GM12872 (cell line): ENCODE measurements at regions not wholly inside any gene's neighbourhood (a gene's known extent, or its start where the extent isn't known, plus 50 kb on each side); places are given as distances from the start of the nearest gene placed in this dataset.
A peak's percentile ranks its signal among the peaks of the same experiment; 100 is the strongest.

Experiments used
- TF ChIP-seq, protein P1 (sequence below): IDR thresholded peaks from 3 replicates; pipeline ENCODE4 v1.5.1; 2011; ENCODE audit warnings: low read depth, mild to moderate bottlenecking, low read length, moderate library complexity; ENCODE audit not compliant: insufficient read depth

DNA sequence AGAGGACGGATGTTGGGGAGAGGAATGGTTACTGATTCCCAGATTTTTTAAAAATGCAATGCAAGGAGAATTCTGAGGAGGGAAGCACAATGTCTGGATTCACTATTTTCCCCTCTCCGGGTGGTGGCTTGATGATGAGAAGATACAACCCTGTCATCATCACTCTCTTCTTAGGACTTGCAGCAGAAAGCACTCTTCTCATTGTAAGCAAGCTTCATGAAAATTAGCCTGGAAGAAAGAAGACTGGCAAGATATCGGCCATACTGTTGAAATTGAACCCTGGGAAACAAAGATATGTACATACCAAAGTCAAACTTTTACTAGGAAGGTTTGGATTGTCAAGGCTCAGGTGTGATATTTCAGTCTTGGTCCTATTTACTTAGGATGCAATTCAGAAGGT, 195.7 kb downstream of the EDN1 start:
- TF ChIP-seq, protein P1, sequence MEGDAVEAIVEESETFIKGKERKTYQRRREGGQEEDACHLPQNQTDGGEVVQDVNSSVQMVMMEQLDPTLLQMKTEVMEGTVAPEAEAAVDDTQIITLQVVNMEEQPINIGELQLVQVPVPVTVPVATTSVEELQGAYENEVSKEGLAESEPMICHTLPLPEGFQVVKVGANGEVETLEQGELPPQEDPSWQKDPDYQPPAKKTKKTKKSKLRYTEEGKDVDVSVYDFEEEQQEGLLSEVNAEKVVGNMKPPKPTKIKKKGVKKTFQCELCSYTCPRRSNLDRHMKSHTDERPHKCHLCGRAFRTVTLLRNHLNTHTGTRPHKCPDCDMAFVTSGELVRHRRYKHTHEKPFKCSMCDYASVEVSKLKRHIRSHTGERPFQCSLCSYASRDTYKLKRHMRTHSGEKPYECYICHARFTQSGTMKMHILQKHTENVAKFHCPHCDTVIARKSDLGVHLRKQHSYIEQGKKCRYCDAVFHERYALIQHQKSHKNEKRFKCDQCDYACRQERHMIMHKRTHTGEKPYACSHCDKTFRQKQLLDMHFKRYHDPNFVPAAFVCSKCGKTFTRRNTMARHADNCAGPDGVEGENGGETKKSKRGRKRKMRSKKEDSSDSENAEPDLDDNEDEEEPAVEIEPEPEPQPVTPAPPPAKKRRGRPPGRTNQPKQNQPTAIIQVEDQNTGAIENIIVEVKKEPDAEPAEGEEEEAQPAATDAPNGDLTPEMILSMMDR: no peak

DNA sequence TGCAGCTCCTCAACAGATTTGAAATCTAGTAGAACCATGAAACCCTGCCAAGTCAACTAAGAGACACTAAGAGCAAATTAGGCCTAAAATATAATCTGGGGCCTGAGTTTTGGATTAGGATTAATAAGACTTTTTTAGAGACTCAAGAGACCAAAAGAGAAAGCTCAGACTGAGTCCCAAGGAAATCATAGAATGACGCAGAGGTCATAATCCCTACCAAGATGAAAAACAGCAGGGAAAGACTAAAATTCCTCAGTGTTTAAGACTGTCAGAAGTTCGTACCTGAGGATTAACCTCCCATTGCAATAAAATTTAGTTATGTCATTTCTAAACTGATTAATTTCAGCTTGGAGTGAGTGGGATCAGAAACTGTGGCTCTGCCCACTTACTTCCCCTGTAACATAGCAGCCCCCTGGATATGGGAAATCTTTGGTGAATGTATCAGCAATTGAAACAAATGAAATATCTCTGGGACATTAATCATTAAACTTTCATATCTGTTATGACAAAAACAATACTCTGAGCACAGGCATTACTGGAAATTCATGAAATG, 200.3 kb downstream of the EDN1 start:
- TF ChIP-seq, protein P1: no peak

DNA sequence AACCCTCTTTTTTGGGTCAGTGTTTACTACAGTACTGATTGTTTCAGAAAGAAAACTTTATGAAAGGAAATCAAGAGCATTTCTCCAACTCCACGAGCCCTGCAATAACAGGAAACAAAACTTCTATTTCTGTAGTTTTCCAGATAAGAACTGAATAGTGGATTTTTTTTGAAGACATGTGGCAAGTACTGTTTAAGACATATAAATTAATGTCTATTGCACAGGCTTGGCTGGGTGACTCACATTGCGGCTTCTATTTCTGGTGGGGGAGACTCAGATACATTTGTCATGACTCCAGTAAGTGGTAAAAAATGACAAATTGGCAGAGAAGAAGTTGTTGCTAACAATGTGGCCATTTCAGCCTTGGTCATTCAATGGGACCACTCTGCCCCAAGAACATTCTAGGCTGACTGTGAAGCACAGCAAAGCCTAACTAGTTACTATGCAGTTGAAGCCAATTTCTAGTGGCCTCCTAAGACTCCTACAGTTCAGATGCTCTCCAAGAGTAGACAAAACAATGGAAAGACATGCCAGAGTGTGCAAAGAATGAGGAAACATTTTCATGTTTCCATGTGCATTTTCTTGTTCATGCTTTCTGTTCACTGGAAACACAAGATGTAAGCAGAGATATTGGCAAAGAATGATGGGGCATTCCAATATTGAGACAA, 200.9 kb downstream of the EDN1 start:
- TF ChIP-seq, protein P1: no peak

DNA sequence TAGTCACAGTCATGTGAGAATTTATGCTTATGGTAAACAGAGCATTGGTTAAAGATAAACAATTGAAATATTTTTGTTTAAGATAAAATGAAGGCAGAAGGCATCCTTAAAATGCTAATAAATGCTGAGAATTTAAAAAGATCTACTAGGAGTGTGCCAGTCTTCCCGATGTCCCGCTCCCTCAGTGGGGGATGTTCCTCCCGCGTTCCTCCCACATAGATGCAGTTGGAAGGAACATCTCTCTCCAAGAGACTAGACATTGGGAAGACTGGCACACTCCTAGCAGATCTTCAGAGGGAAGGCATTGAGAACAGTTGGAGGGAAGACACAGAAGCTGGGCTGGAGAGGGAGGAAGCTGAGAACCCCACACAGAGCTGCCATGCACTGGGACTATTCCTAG, 203.3 kb downstream of the EDN1 start:
- TF ChIP-seq, protein P1: no peak

DNA sequence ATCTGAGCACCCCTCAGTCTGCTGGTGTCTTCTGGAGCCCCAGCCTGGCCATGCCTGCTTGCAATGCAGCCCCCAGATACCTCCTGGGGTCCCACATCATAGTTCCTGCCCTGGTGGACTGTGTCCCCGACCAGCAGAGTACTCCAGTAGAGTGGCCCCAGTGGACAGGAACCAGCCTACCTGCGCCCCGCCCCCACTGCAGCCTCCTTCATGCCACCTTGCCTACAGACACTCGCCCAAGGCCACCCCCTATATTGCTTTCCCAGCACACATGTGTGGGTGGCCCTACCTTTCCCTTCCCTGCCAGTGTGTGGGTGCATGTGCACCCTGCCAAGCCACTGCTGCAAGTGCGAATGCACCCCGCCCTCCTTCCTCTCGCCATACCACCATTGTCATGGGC, 204.0 kb downstream of the EDN1 start:
- TF ChIP-seq, protein P1: no peak

DNA sequence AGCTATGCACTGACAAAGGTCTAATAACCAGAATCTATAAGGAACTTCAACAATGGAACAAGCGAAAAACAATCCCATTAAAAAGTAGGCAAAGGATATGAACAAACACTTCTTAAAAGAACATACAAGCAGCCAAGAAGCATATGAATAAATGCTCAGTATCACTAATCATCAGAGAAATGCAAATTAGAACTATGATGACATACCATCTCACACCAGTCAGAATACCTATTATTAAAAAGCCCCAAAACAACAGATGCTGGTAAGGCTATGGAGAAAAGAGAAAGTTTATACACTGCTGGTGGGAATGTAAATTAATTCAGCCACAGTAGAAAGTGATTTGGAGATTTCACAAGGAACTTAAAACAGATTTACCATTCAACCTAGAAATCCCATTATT, 211.8 kb downstream of the EDN1 start:
- TF ChIP-seq, protein P1: no peak

DNA sequence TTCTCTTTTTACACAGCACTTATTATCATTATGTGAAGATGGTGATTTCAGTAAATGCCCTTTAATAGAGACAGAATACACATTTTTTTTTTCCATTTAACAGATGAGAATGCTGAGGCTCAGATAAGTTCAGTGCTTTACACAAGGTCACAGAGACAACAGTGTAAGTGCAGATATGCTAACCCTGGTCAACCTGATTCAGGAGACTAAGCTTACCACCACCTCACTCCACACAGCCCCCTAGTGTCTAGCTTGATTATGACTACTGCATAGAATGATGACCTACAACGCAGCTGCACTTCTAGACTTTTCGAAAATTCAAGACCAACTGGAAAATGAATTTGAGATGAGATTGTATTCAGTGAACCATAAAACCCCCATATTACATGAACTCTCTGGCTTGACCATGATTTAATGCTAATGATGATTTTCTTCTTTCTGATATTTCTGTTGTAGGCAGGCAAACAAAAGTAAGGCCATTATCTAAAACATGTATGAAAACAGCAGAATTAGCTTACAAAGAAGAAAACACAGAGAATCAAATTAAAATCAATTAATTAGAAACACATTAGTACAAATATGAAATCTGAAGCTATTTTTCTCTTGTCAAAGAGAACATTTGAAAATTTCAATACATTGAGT, 212.1 kb upstream of the PHACTR1 start:
- TF ChIP-seq, protein P1: peak; percentile 79
